Esophagus muscularis mucosa (tissue), 4 donors: ENCODE measurements at regions not wholly inside any gene's neighbourhood (a gene's known extent, or its start where the extent isn't known, plus 50 kb on each side); places are given as distances from the start of the nearest gene placed in this dataset.
"Not testable (repeated sequence)": the region's sequence is repeated elsewhere in the genome, so short reads cannot be mapped to it uniquely, and the experiment has no call there.

ENCODE experiments used
- EP300 ChIP-seq: sonication (generic); formaldehyde crosslinking; IDR thresholded peaks from one replicate; pipeline ENCODE4 v1.6.1; 2017; ENCODE audit warnings: antibody characterized with exemption
- POLR2A ChIP-seq: fragments of 450-650 bp; IDR thresholded peaks from one replicate; pipeline ENCODE4 v1.6.1; 2017; ENCODE audit warnings: antibody characterized with exemption, moderate library complexity, mild to moderate bottlenecking, low read depth
- TF ChIP-seq, protein P1 (sequence below), 3 experiments: fragments of 200-600 bp in 2 of 3; fragments of 450-650 bp in 1 of 3; sonication (generic) in 2 of 3; IDR thresholded peaks; one replicate each; pipeline ENCODE4 v1.5.1; 2017 to 2019; ENCODE audit warnings: antibody characterized with exemption in 3 of 3, mild to moderate bottlenecking in 2 of 3, moderate library complexity in 1 of 3

DNA sequence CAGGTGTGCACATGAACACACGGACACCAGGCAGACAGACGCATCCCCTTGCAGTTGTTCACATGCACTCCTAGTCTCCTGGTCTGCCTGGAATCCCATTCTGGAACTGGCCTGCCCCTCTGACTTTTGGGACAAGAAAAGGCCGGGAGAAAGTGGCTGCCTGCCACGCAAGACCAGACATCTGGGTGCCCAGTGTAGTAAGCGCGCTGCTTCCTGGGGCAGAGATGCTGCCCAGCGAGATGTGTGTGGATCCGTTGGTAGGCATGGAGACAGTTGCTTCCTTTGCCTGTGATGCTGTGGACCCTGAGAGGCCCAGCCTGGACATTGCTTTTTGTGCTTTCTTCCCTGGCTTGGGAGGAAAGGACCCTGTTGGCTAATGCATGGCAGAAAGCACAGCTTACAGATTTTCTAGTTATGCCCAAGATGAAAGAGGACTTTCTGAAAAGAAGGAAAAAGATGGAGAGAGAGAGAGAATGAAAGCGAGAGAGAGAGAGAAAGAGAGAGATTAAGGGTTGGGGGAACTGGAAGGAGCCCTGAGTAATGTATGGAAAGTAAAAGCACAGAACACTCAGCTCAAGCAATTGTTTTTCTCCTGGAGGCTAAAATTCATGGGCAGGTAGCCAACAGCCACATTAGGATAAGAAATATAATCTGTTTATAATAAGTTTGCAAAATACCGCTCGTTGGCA is 235.3 kb downstream of the BCL2L11 start:
- TF ChIP-seq POLR2A, EP300: not testable (repeated sequence)
- TF ChIP-seq, protein P1, sequence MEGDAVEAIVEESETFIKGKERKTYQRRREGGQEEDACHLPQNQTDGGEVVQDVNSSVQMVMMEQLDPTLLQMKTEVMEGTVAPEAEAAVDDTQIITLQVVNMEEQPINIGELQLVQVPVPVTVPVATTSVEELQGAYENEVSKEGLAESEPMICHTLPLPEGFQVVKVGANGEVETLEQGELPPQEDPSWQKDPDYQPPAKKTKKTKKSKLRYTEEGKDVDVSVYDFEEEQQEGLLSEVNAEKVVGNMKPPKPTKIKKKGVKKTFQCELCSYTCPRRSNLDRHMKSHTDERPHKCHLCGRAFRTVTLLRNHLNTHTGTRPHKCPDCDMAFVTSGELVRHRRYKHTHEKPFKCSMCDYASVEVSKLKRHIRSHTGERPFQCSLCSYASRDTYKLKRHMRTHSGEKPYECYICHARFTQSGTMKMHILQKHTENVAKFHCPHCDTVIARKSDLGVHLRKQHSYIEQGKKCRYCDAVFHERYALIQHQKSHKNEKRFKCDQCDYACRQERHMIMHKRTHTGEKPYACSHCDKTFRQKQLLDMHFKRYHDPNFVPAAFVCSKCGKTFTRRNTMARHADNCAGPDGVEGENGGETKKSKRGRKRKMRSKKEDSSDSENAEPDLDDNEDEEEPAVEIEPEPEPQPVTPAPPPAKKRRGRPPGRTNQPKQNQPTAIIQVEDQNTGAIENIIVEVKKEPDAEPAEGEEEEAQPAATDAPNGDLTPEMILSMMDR (IDR thresholded peaks at IDR 0.05), result not testable (repeated sequence)
